ENCODE measurements at regions not wholly inside any gene's neighbourhood (a gene's known extent, or its start where the extent isn't known, plus 50 kb on each side); places are given as distances from the start of the nearest gene placed in this dataset.
"Not testable (repeated sequence)": the region's sequence is repeated elsewhere in the genome, so short reads cannot be mapped to it uniquely, and the experiment has no call there.

- no peak for DNase-seq (ENCODE audit: low read depth in 1 of 2, low spot score in 1 of 2)
Measured at GRCh38 chr13:64718116-64718515, 2512.0 kb downstream of the PCDH9 start.

GRCh38 chr13:64716936-64717335 lies 2513.2 kb downstream of the PCDH9 start:
- no peak for DNase-seq (ENCODE audit: low read depth in 1 of 2, low spot score in 1 of 2)

DNA sequence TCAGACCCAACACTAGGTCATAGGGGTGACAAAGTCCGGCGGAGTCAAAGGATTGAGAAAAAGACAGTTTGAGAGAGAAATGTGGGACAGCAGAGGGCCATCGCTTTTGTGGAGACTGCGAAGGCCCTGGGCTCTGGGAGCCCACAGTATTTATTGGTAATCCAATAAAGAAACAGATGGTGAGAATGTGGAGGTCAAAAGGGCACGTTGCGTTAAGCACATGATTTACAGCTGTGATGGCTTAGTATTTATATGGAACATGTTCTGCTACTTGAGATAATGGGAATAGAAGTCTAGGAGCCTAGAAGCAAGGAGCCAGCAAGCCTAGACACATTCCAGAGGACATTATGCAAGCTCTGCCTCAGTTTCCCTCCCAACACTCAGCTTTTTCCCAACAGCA lies 2521.1 kb downstream of the PCDH9 start:
- DNase-seq (ENCODE audit: low read depth in 1 of 2, low spot score in 1 of 2), result no peak

- no peak for DNase-seq (ENCODE audit: low read depth in 1 of 2, low spot score in 1 of 2)
Measured at GRCh38 chr13:64704121-64704649, 2526.0 kb downstream of the PCDH9 start.

- DNase-seq (ENCODE audit: low read depth in 1 of 2, low spot score in 1 of 2), result no peak
Measured at GRCh38 chr13:64697226-64697625, 2532.9 kb downstream of the PCDH9 start.

GRCh38 chr13:64688893-64689677 lies 2541.1 kb downstream of the PCDH9 start:
- DNase-seq (ENCODE audit: low read depth in 1 of 2, low spot score in 1 of 2), result no peak

GRCh38 chr13:64686536-64686935 lies 2543.6 kb downstream of the PCDH9 start:
- DNase-seq (ENCODE audit: low read depth in 1 of 2, low spot score in 1 of 2), result not testable (repeated sequence)

GRCh38 chr13:64684685-64685431 lies 2545.3 kb downstream of the PCDH9 start:
- DNase-seq (ENCODE audit: low read depth in 1 of 2, low spot score in 1 of 2), result no peak

DNA sequence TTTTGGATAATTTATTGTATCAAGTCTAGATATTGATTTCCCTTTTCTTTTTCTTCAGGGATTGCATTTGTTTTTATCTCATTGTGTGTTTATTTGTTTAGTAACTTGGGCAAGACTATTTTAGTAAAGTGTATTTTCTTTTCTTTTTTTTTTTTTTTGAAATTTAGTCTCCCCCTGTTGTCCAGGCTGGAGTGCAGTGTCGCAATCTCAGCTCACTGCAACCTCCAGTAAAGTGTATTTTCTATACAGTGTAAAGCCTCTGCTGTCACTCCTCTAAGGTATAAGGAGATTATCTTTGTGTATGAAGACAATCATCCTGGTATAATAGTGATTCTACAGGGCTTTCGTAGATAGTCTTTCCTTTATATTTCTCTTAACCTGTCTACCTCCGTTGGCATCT lies 2546.0 kb downstream of the PCDH9 start:
- no peak for DNase-seq (ENCODE audit: low read depth in 1 of 2, low spot score in 1 of 2)

DNA sequence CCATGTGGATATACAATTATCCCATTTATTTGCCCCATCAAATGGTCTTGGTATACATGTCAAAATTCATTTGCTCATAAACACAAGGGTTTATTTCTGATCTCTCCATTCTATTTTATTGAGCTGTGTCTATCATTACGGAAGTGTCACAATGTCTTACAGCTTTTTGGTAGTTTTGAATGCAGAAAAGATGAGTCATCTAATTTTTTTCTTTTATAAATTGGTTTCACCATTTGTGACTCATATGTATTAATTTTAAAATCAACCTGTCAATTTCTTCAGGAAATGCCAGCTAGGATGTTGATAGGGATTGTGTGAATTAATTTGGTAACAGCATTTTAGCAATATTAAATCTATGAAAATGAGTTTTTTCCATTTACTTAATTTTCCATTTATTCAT lies 2549.4 kb downstream of the PCDH9 start:
- DNase-seq (ENCODE audit: low read depth in 1 of 2, low spot score in 1 of 2), result no peak

DNA sequence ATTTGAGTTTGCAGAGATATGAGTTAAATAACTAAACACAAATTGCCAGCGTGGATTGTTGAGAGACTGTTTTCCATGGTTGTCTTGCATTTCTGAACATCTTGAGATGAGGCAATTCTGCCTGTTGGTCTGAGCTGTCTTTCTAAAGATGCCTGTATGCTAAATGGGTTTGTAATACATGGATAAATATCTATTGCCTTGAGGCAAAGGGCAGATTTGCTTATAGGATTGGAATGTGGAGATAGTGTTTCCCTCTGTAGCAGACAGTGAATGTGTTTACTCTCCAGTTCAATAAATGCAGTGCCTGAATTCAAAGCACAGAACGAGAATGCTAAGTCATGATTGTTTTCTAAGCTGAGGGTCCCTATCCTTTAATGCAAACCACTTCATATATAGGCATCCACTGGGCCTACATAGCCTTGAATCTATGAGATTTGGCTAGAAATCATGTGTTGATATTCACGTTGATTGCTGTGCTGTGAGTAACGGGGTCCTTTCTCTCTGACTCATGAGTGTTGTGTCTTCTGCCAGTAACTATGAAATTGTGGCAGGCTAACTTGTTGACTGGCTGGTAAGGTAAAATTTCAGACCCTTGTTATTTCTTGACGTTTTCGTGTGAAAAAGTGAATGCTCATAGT lies 2554.8 kb downstream of the PCDH9 start:
- DNase-seq (ENCODE audit: low read depth in 1 of 2, low spot score in 1 of 2), result no peak

DNA sequence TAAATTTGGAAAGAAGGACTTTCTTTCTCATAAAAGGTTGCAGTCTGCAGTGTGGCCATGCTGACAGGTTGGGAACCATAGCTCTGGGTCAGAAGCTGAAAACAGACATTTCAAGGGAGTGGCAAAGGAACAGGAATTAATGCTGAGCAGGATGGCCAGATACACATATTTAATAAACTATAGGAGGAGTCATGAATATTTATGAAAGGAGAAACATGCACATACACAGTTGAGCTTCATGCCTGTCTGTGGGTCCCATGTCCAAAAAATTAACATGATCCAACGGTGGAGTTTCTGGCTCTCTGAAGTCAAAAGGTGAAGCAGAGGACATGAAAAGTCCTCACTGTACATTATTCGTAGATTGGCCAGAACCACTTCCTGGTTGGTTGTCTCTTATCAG lies 2556.0 kb downstream of the PCDH9 start:
- no peak for DNase-seq (ENCODE audit: low read depth in 1 of 2, low spot score in 1 of 2)

GRCh38 chr13:64672751-64673150 lies 2557.4 kb downstream of the PCDH9 start:
- DNase-seq (ENCODE audit: low read depth in 1 of 2, low spot score in 1 of 2), result no peak

DNA sequence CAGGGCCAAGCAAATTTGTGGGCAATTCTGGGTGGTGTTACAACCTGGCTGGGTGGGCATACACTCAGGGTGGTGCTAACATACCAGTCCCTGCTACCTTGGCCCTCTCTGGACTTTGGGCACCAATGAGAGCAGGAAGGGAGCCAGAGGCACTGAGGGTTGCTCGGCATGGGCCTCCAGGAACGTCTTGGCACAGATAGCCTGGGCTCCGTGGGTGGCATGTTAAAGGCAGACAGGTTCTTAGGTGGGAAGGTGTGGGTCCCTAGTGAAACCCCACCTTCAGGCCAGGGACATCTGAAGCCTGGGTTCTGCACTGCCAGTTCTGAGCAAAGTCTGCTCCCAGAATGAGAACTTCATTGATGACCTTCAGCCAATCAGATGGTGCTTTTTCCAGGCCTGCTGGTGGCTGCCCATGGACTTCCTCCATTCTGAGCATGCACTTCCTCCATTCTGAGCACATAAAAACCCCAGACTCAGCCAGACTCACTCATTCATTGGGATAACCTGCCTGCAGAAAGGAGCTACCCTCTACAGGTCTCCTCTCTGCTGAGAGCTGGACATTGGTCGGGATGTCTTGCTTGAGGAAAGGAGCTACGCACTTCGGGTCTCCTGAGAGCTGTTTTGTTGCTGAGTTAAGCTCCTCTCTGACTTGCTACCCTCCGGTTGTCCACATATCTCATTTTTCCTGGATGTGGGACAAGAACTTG lies 2567.1 kb downstream of the PCDH9 start:
- DNase-seq (ENCODE audit: low read depth in 1 of 2, low spot score in 1 of 2), result no peak

- no peak for DNase-seq (ENCODE audit: low read depth in 1 of 2, low spot score in 1 of 2)
Measured at GRCh38 chr13:64648293-64648692, 2581.8 kb downstream of the PCDH9 start.

- DNase-seq (ENCODE audit: low read depth in 1 of 2, low spot score in 1 of 2), result no peak
Measured at GRCh38 chr13:64643066-64643465, 2587.1 kb downstream of the PCDH9 start.

DNA sequence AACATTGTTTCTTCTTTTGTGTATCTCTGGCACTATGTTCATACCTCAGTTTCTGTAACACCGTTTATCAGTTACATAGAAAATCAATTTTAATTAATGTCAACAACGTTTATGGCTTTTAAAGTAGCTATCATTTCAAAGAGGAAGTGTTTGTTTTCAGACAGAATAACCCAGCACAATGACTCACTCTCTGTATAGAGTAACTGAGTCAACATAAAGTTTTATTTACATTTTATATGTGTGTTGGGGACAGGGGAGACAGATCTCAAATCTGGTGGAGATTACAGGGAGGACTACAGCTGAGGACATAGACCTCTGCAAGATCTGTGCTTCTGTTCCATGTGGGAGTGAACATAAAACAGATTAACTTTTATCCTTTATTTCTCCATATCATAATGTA lies 2590.1 kb downstream of the PCDH9 start:
- no peak for DNase-seq (ENCODE audit: low read depth in 1 of 2, low spot score in 1 of 2)

- DNase-seq (ENCODE audit: low read depth in 1 of 2, low spot score in 1 of 2), result no peak
Measured at GRCh38 chr13:64639206-64639605, 2590.9 kb downstream of the PCDH9 start.

- no peak for DNase-seq (ENCODE audit: low read depth in 1 of 2, low spot score in 1 of 2)
Measured at GRCh38 chr13:64633948-64634347, 2596.2 kb downstream of the PCDH9 start.

GRCh38 chr13:64627654-64628053 lies 2602.5 kb downstream of the PCDH9 start:
- no peak for DNase-seq (ENCODE audit: low read depth in 1 of 2, low spot score in 1 of 2)

- DNase-seq (ENCODE audit: low read depth in 1 of 2, low spot score in 1 of 2), result no peak
Measured at GRCh38 chr13:64626105-64626504, 2604.0 kb downstream of the PCDH9 start.

Measured in activated CD4-positive, alpha-beta T cell treated with anti-CD3 and anti-CD28 coated beads, Interleukin-2, amount 50 U/mL, for 24 hours (primary cell).